ENCODE measurements at regions not wholly inside any gene's neighbourhood (a gene's known extent, or its start where the extent isn't known, plus 50 kb on each side); places are given as distances from the start of the nearest gene placed in this dataset.
"Not testable (repeated sequence)": the region's sequence is repeated elsewhere in the genome, so short reads cannot be mapped to it uniquely, and the experiment has no call there.

DNA sequence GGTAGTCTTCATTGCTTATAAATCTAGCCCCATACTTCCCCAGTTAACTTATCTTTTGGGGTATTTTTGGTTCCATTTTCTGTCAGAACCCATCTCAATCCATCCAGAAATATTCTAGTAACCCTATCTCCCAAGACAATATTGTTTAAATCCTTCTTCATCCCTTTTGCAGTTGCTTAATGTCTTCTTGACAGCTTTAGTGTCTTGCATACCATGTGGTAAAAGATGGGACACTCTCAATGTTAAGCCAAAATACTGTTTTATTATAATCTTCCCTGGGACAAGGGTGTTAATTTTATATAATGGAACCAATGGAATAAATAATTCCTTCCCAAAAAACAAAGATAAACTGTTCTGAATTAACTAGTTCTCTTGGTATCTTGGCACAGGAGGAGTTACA lies 450.2 kb downstream of the CCER1 start:
- no peak for DNase-seq

DNA sequence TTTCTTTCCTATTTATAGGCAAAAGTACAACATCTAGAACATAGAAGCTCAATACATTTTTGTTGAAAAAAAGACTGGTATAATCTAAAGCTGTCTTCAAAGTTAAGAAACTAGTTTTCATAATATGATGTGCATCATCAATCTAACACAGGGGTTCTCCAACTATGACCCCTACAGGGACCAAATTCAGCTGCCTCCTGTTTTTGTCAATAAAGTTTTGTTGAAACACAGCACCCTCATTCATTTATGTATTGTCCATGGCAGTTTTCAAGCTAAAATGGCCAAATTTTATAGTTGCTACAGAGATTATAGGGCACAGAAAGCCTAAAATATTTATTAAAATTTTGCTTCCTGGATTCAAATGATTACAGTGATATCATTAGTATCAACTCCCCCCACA lies 452.9 kb downstream of the CCER1 start:
- DNase-seq = no peak

DNA sequence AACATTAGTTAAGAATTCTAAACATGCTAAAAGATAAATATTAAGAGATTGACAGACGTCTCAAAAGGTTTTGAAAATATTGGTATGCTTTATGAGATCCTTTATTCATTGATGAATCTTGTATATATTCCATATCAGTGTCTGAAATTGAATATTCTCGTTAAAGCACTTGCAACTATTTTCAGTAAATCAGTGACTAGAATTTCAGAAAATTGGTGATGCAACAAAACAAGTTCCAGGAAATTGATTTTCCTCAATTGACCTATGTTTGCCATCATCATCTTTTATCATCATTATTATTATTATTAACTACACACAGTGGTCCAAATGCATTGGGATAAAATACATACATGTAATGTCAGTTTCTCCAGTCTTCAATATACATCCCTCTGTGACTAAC lies 453.6 kb downstream of the CCER1 start:
- no peak for DNase-seq

DNA sequence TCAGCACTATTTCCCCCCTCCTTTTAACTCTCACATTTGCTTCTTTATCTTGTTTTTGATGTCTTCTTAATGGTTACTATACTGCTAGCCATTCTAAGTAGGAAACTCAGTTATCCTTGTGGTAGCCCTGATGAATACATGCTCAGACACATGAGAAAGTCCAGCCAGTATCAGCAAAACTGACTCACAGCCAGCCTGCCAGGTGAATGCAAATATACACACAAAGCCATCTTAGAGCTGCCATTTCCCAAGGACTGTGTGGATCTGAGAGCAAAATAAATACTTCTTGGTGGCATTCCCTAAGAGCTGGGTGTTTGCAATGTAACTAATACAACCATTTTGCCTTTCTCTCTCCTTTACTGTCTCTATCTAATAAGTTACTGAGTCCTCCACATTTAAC lies 455.2 kb downstream of the CCER1 start:
- DNase-seq = no peak

DNA sequence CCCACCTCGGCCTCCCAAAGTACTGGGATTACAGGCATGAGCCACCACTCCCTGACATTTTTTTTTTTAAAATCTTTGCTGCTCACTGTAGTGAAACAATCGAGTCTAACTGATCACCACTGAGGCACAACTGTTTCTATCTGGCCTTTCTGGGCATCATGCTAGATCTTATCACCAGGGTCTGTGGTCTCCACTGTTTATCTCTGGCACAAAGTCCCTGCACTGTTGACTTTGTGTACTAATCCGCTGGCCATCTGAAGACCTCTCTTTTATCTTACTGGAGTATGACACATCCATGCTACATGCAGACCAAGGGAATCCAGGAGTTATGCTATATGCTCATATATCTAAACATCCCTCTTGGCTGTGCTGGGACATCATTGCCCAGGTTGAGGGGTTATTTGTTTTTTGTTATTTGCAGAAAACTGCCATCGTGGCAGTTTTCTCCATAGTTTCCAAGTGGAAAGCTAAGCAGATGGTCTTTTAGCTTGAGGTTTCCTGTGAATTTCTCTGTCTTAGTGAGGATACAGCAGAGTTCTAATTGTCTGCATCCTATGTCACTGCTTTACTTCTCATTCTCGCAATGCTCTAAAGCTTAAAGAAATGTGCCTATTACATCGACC lies 456.9 kb downstream of the CCER1 start:
- DNase-seq = no peak

DNA sequence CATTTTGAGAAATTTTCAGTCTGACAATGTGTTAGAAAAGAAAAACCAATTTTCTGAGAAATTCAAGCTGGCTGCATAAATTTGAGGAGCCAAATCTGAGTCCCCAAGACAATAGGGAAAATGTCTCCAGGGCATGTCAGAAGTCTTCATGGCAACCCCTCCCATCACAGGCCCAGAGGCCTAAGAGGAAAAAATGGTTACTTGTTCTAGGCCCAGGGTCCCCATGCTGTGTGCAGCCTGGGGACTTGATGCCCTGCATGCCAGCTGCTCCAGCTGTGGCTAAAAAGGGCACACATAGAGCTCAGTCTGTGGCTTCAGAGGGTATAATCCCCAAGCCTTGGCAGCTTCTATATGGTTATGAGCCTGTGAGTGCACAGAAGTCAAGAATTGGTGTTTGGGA lies 464.6 kb downstream of the CCER1 start:
- no peak for DNase-seq

DNA sequence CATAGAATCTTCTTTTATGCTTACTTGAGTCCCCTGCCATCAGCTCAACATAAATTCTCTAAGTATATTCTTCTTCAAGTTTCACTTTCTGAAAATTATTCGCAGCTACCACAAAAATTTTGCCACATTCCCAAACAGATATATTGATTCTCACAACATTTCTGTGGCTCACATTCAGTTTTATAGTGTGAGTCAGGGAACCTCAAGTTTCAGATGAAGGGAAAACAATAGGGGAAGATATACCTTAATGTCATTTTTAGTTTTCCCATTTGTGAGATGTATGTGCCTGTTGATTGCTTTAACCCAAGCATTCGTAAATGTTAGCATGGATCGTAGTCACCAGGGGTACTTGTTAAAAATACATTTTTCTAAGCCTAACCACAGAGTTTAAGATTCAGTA lies 465.8 kb downstream of the CCER1 start:
- no peak for DNase-seq

DNA sequence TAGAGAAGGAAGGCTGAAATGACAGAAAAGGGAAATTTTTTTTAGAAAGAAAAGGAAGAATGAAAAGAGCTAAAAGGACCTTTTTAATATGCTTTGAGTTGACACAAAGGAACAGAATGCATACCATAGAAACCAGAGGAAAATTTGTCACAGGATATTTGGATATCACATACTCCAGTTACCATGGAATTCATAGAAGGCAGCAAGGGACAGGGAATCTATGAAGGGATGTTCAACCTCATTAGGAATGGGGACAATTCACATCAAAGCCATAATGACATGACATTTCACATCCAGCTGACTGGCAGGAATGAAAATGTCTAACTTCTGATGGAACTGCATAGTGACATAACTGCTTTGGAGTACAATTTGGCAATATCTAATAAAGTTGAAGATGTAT lies 469.4 kb downstream of the CCER1 start:
- DNase-seq = no peak

DNA sequence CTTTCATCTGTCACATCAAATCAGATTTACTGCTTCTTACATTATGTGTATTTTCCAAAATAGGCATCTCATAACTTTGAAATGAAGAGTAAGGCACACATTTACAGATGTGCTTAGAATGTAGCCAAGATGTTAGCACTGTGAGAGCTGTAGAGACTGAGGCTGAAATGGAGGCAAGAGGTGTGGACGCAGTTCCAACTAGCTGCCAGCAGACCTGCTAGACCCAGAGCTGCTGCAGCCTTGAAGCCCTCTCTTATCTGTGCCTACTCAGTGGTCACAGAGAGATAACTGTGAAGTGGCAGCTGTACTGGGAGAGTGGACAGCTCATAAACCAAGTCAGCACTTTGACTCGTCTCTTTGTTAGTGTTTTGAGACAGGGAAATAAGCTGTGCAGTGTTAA lies 470.9 kb downstream of the CCER1 start:
- DNase-seq = no peak

DNA sequence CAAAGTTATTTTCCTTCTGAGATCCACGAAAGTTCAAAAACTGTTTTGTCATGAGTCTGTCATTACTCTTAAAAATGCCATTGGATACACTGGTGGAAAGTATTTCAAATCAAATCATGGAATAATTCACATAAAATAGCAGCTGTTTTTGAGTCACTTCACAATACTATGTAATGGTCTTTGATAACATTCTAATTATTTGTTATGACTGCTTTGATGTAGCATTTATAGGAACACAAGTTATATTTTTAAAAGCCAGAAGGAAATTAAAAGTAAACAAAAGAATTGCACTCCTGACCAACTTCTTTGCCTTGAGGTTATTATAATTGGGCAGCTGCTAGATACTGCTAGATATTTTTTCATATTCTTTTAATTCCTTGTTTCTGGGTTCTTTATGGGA lies 473.2 kb downstream of the CCER1 start:
- no peak for DNase-seq

DNA sequence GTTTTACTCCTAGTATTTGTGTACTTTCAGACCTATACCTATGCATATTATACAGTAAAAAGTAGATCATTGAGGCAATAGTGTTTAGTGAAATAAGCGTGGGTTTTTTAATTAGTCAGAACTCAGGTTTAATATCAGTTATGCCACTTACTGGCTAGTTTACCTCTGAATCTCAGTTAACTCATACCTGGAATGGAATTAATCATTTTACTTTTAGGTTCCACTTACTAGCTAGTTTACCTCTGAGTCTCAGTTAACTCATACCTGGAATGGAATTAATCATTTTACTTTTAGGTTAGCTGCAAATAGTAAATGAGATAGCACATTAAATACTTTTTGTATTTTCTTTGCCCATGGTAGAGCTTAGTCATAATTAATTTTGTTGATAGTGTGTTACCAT lies 475.7 kb downstream of the CCER1 start:
- DNase-seq = no peak

DNA sequence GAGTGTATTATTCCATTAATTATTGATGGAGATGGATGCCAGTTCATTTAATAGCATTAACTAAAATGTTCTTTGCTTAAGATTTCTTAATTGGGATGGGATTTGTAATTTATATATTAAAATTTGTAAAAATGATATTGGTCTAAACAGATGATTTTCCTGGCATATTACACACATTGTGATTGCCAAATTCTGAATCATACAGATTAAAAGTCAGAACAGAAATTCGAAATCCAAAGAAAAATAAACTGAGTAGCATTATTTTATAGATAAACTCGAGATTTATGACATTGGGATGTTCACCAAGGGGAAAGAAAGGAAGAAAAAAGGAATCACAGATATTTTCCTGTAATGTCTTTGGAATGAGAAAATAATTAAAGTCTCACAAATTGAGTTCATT lies 481.1 kb downstream of the CCER1 start:
- DNase-seq = no peak

DNA sequence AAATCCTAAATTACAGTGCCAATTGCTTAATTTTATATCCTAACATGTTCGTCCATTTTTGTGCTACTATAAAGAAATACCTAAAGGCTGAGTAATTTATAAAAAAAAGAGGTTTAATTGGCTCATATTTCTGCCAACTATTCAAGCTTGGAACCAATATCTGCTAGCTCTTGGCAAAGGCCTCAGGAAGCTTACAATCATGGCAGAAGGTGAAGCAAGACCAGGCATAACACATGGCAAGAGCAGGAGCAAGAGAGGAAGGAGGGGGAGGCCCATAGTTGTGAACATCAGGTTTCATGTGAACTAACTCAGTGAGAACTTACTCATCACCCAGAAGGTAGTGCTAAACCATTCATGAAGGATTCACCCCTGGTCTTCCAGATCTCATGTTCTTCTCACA lies 494.3 kb downstream of the CCER1 start:
- DNase-seq = no peak

DNA sequence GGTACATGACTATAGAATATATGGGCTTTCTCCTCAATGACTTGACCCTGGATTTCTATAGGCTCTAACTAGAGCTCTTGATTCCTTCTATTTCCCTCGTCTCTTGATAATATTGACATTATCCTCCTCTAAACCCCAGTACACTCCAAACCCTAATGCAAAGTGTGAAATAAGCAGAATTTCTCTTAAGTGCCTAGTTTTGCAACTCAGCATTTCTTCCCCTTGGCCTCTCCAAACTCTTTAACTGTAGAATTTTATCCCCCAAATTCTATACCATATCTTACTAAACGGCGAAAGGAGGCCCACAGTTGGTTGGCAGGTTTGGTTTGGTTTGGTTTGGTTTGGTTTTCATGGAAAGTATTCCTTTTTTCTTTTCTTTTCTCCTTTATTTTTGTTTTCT lies 498.7 kb downstream of the CCER1 start:
- DNase-seq = no peak

DNA sequence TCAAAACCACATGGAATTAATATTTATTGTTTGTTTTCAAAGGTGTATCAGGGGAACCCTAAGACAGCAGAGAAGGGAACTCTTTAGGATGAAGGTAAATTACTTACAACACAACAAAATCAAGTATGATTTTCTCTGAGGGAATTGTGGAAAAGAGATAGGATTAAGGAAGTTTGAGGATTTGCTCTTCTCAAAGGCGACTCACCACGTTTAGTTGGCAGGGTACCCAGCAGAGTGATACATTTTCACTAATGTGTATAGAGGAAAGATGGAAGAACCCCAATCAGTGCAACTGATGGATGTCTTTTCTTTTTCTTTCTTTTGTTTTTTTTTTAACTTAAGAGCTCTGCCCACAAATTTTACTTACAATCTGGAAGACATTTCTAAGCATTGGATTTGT lies 499.2 kb downstream of the CCER1 start:
- no peak for DNase-seq

DNA sequence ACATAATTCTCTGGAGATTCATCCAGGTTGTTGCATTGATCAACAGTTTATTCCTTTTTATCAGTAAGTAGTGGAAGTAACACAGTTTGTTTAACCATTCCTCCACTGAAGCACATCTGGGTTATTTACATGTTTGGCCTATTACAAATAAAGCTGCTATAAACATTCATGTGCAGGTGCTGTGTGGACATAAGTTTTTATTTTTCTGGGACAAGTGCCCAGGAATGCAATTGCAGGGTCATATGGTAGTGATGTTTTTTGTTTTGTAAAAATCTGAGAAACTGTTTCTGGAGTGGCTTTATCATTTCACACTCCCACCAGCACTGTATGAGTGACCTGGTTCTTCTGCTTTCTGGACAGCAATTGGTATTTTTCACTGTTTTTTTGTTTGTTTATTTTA lies 505.4 kb downstream of the CCER1 start:
- peak; percentile 33 for DNase-seq

DNA sequence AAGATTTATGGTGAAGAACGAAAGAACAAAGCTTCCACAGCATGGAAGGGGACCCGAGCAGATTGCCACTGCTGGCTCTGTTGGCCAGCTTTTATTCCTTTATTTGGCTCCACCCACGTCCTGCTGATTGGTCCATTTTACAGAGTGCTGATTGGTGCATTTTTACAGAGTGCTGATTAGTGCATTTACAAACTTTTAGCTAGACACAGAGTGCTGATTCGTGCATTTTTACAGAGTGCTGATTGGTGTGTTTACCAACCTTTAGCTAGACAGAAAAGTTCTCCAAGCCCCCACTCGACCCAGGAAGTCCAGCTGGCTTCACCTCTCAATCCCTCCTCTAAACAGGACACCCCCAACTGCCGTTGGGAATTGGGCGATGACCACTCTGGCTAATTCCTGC lies 511.5 kb downstream of the CCER1 start:
- DNase-seq = not testable (repeated sequence)

DNA sequence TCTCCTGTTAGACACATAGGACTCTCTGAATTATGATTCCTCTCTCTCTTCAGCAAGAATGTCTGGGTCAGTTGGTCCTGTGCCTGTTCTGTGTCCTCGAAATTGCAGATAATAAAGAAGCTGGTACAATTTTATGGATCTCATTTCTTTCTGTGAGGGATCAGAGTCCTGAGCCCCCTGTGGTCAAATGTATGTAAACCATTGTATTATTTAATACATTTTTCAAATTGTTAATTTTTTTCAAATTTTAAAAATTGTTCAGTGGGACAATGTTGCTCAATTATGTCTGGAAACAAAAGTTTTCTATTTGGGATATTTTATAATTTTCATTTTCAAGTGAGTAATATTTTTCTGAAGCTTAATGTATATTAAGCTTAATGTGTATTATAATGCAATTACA lies 513.5 kb downstream of the CCER1 start:
- DNase-seq = no peak

DNA sequence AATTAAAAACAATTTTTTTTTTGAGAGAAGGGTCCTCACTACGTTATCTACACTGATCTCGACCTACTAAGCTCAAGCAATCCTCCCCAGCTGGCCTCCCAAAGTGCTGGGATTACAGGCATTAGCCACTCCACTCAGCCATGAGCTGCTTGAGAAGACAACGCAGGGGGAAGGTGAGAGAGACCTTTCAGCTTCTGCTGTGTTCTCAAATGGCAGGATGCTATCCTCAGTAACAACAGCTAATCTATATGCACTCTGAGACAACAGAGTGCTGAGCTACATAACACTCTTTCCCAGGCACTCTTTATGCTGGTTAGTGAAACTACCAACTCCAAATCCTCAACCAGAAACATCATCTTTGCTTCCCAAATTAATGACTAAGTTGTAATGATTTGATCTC lies 526.1 kb downstream of the CCER1 start:
- DNase-seq = no peak

DNA sequence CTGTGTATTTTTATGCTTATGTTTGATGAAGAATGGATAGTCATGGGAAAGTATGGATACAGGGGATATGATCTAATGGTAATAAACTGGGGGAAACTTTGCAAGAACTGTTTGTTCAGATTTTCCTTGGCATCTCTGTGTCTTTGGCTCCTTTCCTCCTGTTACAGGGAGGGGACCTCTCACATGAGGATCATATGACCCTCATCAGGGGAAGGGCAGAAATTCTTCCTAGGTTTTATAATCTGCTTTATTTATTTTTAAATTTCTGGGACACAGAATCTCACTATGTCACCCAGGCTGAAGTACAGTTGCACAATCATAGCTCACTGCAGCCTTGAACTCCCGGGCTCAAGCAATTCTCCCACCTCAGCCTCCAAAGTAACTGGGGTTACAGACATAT lies 526.5 kb downstream of the CCER1 start:
- peak; percentile 20 for DNase-seq

DNA sequence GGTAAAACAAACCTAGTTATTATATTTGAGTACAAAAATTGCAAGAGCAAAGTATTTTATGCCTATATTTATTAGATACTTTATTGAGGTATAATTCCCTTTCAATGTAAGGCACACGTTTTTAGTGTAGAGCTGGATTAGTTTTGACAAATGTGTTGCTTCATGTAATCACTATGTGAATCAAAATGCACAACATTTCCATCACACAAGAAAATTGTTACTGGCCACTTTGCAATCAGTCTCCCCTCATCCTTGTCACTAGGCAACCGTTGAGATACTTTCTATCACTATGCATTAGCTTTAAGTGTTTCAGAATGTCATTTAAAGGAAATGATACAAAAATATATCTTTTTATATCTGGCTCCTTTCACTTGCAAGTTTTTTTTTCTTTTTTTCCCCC lies 531.0 kb downstream of the CCER1 start:
- no peak for DNase-seq

DNA sequence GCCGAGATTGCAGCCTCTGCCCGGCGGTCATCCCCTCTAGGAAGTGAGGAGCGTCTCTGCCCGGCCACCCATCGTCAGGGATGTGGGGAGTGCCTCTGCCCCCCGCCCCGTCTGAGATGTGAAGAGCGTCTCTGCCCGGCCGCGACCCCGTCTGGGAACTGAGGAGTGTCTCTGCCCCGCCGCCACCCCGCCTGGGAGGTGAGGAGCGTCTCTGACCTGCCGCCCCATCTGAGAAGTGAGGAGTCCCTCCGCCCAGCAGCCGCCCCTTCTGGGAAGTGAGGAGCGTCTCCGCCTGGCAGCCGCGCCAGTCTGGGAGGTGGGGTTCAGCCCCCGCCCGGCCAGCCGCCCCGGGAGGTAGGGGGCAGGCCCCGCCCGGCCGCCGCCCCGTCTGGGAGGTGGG lies 544.0 kb downstream of the CCER1 start:
- no peak for DNase-seq

DNA sequence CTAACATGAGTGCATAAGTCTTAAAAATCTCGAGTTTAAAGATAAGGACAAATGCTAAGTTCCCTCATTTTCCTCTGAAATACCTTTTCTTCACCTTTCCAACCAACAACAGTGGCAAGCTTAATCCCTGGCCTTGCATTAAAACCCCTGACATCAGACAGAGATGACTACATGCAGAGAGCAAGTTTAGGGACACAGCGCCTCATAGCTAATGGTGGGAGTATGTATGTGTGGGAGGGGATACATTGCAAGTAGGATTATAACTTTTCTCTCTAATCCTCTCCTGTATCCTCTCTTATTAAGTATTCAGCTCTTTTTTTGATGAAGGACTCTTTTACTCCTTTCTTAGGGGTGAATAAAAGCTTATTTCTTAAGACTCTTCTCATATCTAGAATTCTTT lies 547.1 kb downstream of the CCER1 start:
- no peak for DNase-seq

DNA sequence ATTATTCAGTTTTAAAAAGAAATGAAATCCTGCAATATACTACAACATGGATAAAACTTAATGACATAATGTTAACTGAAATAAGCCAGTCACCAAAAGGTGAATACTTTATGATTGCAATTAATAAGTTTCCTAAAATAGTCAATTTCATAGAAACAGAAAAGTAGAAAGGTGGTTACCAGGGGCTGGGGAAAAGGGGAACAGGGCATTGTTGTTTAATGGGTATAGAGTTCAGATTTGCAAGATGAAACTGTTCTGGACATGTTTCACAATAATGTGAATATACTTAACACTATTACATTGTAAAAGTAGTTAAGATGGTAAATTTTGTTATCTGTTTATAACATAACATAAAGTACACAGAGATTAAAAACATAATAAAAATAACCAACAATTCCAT lies 550.9 kb downstream of the CCER1 start:
- DNase-seq = no peak

DNA sequence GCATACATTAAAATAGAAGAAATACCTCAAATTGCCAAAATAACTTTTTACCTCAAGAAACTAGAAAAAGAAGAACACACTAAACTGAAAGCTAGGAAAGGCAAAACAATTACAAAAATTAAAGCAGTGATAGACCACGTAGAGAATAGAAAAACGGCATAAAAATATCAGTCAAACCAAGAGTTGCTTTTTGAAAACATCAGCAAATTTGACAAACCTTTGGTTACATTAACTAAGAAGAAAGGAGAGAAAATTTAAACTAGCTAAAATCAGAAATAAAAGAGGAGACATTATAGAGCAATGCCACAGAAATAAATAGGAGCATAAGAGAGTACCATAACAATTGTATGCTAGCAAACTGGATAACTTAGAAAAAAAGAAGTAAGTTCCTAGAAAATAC lies 553.8 kb downstream of the CCER1 start:
- DNase-seq = no peak
